H9 (cell line): ENCODE measurements at regions not wholly inside any gene's neighbourhood (a gene's known extent, or its start where the extent isn't known, plus 50 kb on each side); places are given as distances from the start of the nearest gene placed in this dataset.

Source experiments
- DNase-seq: peaks from one replicate; pipeline ENCODE4 v3.0.0-alpha.2; 2017
- H2AFZ ChIP-seq: one replicate; pipeline ENCODE4 v1.6.1; 2013; ENCODE audit warnings: mild to moderate bottlenecking, low read length, control low read depth, moderate library complexity
- H2AK5ac ChIP-seq: 2 replicates; pipeline ENCODE4 v1.6.1; 2013; ENCODE audit warnings: low read length, control low read depth, mixed read lengths; ENCODE audit not compliant: insufficient read length
- H2BK120ac ChIP-seq: one replicate; pipeline ENCODE4 v1.6.1; 2013; ENCODE audit warnings: low read depth, mild to moderate bottlenecking, low read length, control low read depth, inconsistent platforms; ENCODE audit not compliant: poor library complexity, severe bottlenecking
- H2BK12ac ChIP-seq: 2 replicates; pipeline ENCODE4 v1.6.1; 2013; ENCODE audit warnings: low read length, control low read depth, mixed read lengths, low read depth; ENCODE audit not compliant: insufficient read length
- H2BK15ac ChIP-seq: 2 replicates; pipeline ENCODE4 v1.6.1; 2013; ENCODE audit warnings: low read depth, low read length, control low read depth
- H2BK20ac ChIP-seq: one replicate; pipeline ENCODE4 v1.6.1; 2013; ENCODE audit warnings: low read depth, mild to moderate bottlenecking, low read length, control low read depth, inconsistent platforms; ENCODE audit not compliant: poor library complexity, severe bottlenecking
- H2BK5ac ChIP-seq: 2 replicates; pipeline ENCODE4 v1.6.1; 2013; ENCODE audit warnings: low read length, control low read depth, mixed read lengths; ENCODE audit not compliant: insufficient read length
- H3K14ac ChIP-seq: 2 replicates; pipeline ENCODE4 v1.6.1; 2013; ENCODE audit warnings: low read length, control low read depth; ENCODE audit not compliant: insufficient read depth
- H3K18ac ChIP-seq: 2 replicates; pipeline ENCODE4 v1.6.1; 2013; ENCODE audit warnings: low read depth, mild to moderate bottlenecking, mixed read lengths, low read length, control low read depth; ENCODE audit not compliant: insufficient read length
- H3K23ac ChIP-seq: 2 replicates; pipeline ENCODE4 v1.6.1; 2013; ENCODE audit warnings: low read length, control low read depth, mixed read lengths, low read depth; ENCODE audit not compliant: insufficient read length
- H3K23me2 ChIP-seq: 2 replicates; pipeline ENCODE4 v1.6.1; 2013; ENCODE audit warnings: low read depth, mild to moderate bottlenecking, mixed read lengths, low read length, control low read depth; ENCODE audit not compliant: insufficient read length, poor library complexity, severe bottlenecking
- H3K27ac ChIP-seq: 2 replicates; pipeline ENCODE4 v1.5.1; 2013; ENCODE audit warnings: low read length, control low read depth, mixed read lengths, low read depth; ENCODE audit not compliant: insufficient read length
- H3K27me3 ChIP-seq: 2 replicates; pipeline ENCODE4 v1.6.1; 2013; ENCODE audit warnings: low read length, control low read depth, inconsistent platforms; ENCODE audit not compliant: insufficient read depth
- H3K4ac ChIP-seq: 2 replicates; pipeline ENCODE4 v1.6.1; 2013; ENCODE audit warnings: low read depth, mild to moderate bottlenecking, control low read depth, inconsistent platforms, low read length, moderate library complexity
- H3K4me1 ChIP-seq: 2 replicates; pipeline ENCODE4 v1.6.1; 2013; ENCODE audit warnings: low read length, control low read depth, inconsistent platforms; ENCODE audit not compliant: insufficient read depth
- H3K4me2 ChIP-seq: 2 replicates; pipeline ENCODE4 v1.6.1; 2013; ENCODE audit warnings: low read length, control low read depth, mixed read lengths; ENCODE audit not compliant: insufficient read length, insufficient read depth
- H3K56ac ChIP-seq: 2 replicates; pipeline ENCODE4 v1.6.1; 2013; ENCODE audit warnings: low read depth, mild to moderate bottlenecking, mixed read lengths, low read length, control low read depth; ENCODE audit not compliant: insufficient read length
- H3K79me1 ChIP-seq: 2 replicates; pipeline ENCODE4 v1.6.1; 2013; ENCODE audit warnings: low read depth, mild to moderate bottlenecking, moderate library complexity, low read length, control low read depth, inconsistent platforms; ENCODE audit not compliant: insufficient read depth, poor library complexity, severe bottlenecking
- H3K79me2 ChIP-seq: 2 replicates; pipeline ENCODE4 v1.6.1; 2013; ENCODE audit warnings: low read length, control low read depth, inconsistent platforms; ENCODE audit not compliant: insufficient read depth
- H3K9ac ChIP-seq: 2 replicates; pipeline ENCODE4 v1.6.1; 2013; ENCODE audit warnings: low read length, control low read depth, mixed read lengths; ENCODE audit not compliant: insufficient read length; ENCODE audit errors: extremely low read depth
- H3K9me3 ChIP-seq: one replicate; pipeline ENCODE4 v1.6.1; 2013; ENCODE audit warnings: low read depth, low read length, inconsistent platforms; ENCODE audit not compliant: control insufficient read depth
- H3T11ph ChIP-seq: one replicate; pipeline ENCODE4 v1.6.1; 2013; ENCODE audit warnings: mild to moderate bottlenecking, low read length, control low read depth, inconsistent platforms
- H4K20me1 ChIP-seq: one replicate; pipeline ENCODE4 v1.6.1; 2013; ENCODE audit not compliant: control insufficient read depth, insufficient read length, insufficient read depth
- H4K5ac ChIP-seq: 2 replicates; pipeline ENCODE4 v1.6.1; 2013; ENCODE audit warnings: low read depth, mild to moderate bottlenecking, mixed read lengths, low read length, control low read depth; ENCODE audit not compliant: insufficient read length
- H4K8ac ChIP-seq: replicated peaks from 2 replicates; pipeline ENCODE4 v1.6.1; 2013; ENCODE audit warnings: low read length, control low read depth, mixed read lengths, low read depth; ENCODE audit not compliant: insufficient read length
- H4K91ac ChIP-seq: 2 replicates; pipeline ENCODE4 v1.6.1; 2013; ENCODE audit warnings: low read depth, mild to moderate bottlenecking, moderate library complexity, mixed read lengths, low read length, control low read depth; ENCODE audit not compliant: insufficient read length
- H3K27ac Mint-ChIP-seq, 3 experiments: 2 replicates in 2 of 3; 3 replicates in 1 of 3; pipeline ENCODE4 v1.8.0; 2020 to 2021; ENCODE audit warnings: mixed read lengths in 3 of 3, mild to moderate bottlenecking in 1 of 3, moderate library complexity in 1 of 3
- H3K27me3 Mint-ChIP-seq: 2 replicates; pipeline ENCODE4 v1.8.0; 2021; ENCODE audit warnings: low read depth, mild to moderate bottlenecking, moderate library complexity, mixed read lengths
- H3K36me3 Mint-ChIP-seq, 3 experiments: 2 replicates in 2 of 3; 3 replicates in 1 of 3; pipeline ENCODE4 v1.8.0; 2020 to 2021; ENCODE audit warnings: low read depth in 3 of 3, mixed read lengths in 3 of 3; ENCODE audit not compliant: insufficient read depth in 1 of 3
- H3K4me1 Mint-ChIP-seq, 2 experiments: 2 replicates each; pipeline ENCODE4 v1.8.0; 2020; ENCODE audit warnings: mixed read lengths in 2 of 2
- H3K4me3 Mint-ChIP-seq, 2 experiments: 2 replicates in 1 of 2; 3 replicates in 1 of 2; pipeline ENCODE4 v1.8.0; 2020 to 2021; ENCODE audit warnings: mild to moderate bottlenecking in 2 of 2, mixed read lengths in 2 of 2, moderate library complexity in 1 of 2
- H3K9me3 Mint-ChIP-seq, 2 experiments: 2 replicates in 1 of 2; 3 replicates in 1 of 2; pipeline ENCODE4 v1.8.0; 2020; ENCODE audit warnings: mild to moderate bottlenecking in 2 of 2, mixed read lengths in 2 of 2, moderate library complexity in 1 of 2
- CTCF ChIP-seq: fragments of 200-600 bp; sonication (generic); conservative IDR thresholded peaks from 3 replicates; pipeline ENCODE4 v1.8.0; 2021; ENCODE audit warnings: antibody characterized with exemption, mild to moderate bottlenecking

GRCh38 chr3:124131158-124131557, 139.2 kb upstream of the ROPN1 start:
- H3K79me2 ChIP-seq: no peaks in the 10 kb centered on the region
- no peak overlapping the region for H2AFZ ChIP-seq
- H3K56ac ChIP-seq: no peak overlapping the region
- no peak overlapping the region for H3K4me2 ChIP-seq
- no peaks in the 10 kb centered on the region for H4K20me1 ChIP-seq
- Mint-ChIP-seq H3K4me1 (no peaks in the 10 kb centered on the region; a peak in 1 of 4 replicates), H3K9me3 (no peaks in the 10 kb centered on the region), H3K27me3 (no peaks in the 10 kb centered on the region; the same call in 1 of the 2 replicates), H3K27ac (no peak overlapping the region), H3K36me3 (no peaks in the 10 kb centered on the region), H3K4me3 (no peak overlapping the region)
- no peak overlapping the region for H2BK5ac ChIP-seq
- no peaks in the 10 kb centered on the region for H3K4me1 ChIP-seq
- no peak overlapping the region for H2BK12ac ChIP-seq
- H3K27ac ChIP-seq: no peak overlapping the region
- no peak overlapping the region for H4K5ac ChIP-seq
- no peak overlapping the region for H2BK15ac ChIP-seq
- no peak for DNase-seq
- H3K18ac ChIP-seq: no peak overlapping the region
- no peaks in the 10 kb centered on the region for H3K9me3 ChIP-seq
- H4K91ac ChIP-seq: no peak overlapping the region
- no peak overlapping the region for H2BK120ac ChIP-seq
- H3K23ac ChIP-seq: no peak overlapping the region
- no peak for TF ChIP-seq CTCF
- H3K27me3 ChIP-seq: no peaks in the 10 kb centered on the region; the same call in none of the 2 replicates
- H3K23me2 ChIP-seq: no peaks in the 10 kb centered on the region
- H3K79me1 ChIP-seq: no peaks in the 10 kb centered on the region
- H2AK5ac ChIP-seq: no peak overlapping the region
- H3K14ac ChIP-seq: no peak overlapping the region
- H3K4ac ChIP-seq: no peak overlapping the region
- H3K9ac ChIP-seq: no peak overlapping the region
- no peak overlapping the region for H2BK20ac ChIP-seq
- no peak overlapping the region for H3T11ph ChIP-seq
- H4K8ac ChIP-seq: no peak overlapping the region
